GM13976 (cell line): ENCODE measurements at regions not wholly inside any gene's neighbourhood (a gene's known extent, or its start where the extent isn't known, plus 50 kb on each side); places are given as distances from the start of the nearest gene placed in this dataset.

Experiments used
- DNase-seq: peaks from one replicate; pipeline ENCODE4 v3.0.0; 2012; ENCODE audit warnings: low spot score
- in situ Hi-C: fragments of 300-500 bp; cut with MboI; formaldehyde crosslinking; loops from one replicate; pipeline ENCODE4 v1.12.0; 2022; ENCODE audit warnings: low sequenced_read_pairs, mixed read lengths, inconsistent platforms; ENCODE audit not compliant: unreplicated experiment
- TF ChIP-seq, protein P1 (sequence below): IDR thresholded peaks from 2 replicates; pipeline ENCODE4 v1.5.1; 2012; ENCODE audit warnings: borderline replicate concordance, mild to moderate bottlenecking; ENCODE audit not compliant: insufficient read depth; ENCODE audit errors: extremely low read depth, missing control alignments, control extremely low read depth

DNA sequence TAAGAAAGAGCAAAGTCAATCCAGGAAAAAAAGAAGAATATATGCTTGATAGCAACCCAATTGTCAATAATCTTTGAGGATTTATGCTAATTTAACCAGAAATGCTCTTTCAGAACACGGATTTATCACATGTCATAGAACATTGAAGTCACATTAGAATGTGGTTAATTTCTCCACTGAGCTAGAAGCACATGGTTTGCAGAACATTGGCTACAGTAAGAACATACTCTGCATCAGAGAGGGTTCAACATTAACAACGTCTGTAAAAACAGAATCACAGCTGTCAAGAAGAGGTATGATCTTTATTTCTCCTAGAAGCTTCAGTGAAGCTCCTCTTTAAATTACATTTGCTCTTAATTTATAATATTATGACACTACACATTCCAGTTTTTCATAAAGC lies 619.7 kb upstream of the AGTR1 start:
- no peak for DNase-seq
- in situ Hi-C loops = no loop called here
- TF ChIP-seq, protein P1, sequence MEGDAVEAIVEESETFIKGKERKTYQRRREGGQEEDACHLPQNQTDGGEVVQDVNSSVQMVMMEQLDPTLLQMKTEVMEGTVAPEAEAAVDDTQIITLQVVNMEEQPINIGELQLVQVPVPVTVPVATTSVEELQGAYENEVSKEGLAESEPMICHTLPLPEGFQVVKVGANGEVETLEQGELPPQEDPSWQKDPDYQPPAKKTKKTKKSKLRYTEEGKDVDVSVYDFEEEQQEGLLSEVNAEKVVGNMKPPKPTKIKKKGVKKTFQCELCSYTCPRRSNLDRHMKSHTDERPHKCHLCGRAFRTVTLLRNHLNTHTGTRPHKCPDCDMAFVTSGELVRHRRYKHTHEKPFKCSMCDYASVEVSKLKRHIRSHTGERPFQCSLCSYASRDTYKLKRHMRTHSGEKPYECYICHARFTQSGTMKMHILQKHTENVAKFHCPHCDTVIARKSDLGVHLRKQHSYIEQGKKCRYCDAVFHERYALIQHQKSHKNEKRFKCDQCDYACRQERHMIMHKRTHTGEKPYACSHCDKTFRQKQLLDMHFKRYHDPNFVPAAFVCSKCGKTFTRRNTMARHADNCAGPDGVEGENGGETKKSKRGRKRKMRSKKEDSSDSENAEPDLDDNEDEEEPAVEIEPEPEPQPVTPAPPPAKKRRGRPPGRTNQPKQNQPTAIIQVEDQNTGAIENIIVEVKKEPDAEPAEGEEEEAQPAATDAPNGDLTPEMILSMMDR = no peak

DNA sequence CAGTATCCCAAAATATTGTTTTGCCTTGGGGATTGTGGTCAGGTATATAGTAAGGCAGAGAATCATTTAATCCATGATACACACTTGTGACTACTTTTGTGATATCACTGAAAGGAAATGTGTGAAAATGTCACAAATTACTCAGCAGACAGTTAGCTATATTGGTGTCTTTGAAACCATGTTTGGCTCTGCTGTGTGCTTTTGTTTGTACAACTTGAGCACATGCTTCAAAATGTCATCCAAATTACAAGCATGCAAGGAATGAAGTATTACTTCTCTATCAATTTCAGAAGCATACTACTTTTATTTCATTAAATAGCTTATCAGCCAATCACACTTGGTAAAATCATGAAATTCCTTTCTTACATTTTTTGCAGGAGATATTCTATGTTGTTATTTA lies 619.0 kb upstream of the AGTR1 start:
- DNase-seq = no peak
- in situ Hi-C loops = no loop called here
- TF ChIP-seq, protein P1 = no peak

DNA sequence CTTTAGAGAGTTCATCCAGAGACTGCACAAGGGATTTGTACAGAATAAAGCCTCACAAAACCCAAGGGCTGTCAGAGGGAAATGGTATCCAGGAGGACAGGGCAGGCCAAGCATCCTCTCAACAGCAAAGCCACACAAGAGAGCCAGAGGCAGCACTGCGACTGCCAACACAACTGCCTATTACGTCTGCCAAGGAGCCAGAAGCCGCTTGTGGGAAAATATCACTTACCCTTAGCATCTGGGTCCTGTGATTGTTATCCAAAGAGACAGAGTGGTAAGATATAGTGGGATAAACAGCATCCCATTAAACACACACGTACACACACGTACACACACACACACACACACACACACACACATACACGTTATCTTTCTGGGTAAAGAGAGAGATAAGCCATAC lies 618.3 kb upstream of the AGTR1 start:
- in situ Hi-C loops = no loop called here
- DNase-seq = no peak
- TF ChIP-seq, protein P1 = no peak

DNA sequence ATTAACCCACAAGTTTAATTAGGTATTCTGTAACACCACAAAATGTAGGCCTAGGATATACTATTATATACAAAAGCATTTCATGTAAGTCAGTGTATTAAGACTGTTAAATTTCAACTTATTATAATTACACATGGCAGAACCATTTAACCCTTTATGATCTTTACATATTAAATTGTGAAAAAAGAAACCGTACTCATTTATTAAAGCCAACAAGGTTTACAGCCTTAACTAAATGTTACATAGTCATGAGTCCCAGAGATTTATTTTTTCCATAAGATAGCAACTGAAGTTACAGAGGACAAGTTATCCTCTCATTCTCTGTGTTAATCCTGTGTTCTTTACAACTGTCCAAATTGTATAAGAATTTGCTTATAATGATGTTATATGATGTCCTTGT lies 615.8 kb upstream of the AGTR1 start:
- in situ Hi-C loops = no loop called here
- TF ChIP-seq, protein P1 = no peak
- no peak for DNase-seq

DNA sequence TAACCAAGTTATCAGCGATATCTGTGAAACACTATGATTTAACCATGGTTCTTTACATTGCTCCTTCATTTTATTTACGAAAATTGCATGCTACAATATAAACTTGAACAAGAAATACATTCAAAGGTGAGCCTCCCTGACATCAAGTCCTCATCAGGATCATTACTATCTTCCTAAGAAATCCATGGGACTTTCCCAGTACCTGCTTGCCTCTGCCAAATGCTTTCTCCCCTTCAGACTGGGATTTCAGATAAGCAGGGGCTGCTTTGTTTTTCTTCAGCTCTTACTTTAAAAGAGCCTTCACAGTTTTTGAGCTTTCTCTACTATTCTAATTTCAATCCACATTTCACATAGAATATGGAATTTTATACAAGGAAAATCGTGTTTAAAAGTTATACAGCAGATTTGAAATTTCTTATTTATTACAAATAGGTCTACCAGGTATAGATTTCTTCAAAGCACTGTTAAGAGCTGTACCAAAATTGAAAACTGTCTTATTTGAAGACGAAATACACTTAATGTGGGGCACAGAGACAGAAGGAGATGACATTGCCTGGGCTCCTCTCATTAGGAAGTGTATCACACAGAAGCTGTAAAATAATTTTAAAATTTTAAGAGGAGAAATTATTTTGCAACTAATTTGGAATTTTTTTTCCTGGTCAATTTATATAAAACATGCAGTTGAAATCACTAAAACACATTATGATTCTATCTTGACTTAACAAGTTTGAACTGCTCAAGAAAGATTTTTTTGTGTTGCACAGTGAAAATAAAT lies 615.0 kb upstream of the AGTR1 start:
- DNase-seq = no peak
- in situ Hi-C loops = no loop called here
- TF ChIP-seq, protein P1 = no peak

DNA sequence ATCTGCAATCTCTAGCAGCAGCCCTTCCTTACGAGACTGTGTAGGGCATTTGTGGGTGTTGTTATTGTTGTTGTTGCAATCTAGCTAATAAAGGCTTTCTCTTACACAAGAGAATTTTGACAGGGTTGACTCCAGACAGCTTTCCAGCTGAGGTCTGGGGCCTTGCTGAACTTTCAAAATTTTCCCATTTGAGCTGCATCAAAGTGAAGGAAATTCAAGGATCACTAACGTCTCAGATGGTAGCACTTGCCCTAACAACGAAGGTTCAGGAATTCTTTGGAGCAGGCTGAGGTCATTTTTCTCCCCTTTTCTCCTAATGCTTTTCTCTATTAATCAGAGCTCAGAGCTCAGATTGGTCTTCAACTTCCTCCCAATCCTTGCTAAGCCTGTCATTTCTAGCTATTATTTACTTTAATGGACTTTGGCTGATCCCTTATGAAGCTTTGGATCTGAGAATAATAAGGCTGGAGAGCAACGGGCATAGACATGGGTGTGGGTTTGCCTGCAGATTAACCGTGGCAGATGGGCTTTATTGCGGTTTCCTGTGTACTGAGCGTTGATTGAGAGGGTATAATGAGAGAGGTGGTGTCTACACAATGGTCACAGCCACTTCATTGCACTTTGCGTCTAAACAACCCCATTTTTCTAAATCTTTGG lies 614.0 kb upstream of the AGTR1 start:
- in situ Hi-C loops = no loop called here
- TF ChIP-seq, protein P1 = no peak
- DNase-seq = no peak
